DMS153 (cell line): ENCODE measurements at regions not wholly inside any gene's neighbourhood (a gene's known extent, or its start where the extent isn't known, plus 50 kb on each side); places are given as distances from the start of the nearest gene placed in this dataset.

Source experiments
- DNase-seq: peaks from one replicate; lab custom pipeline; 2025; lab: John Stamatoyannopoulos, UW

- DNase-seq = no peak
Measured at GRCh38 chr11:134515081-134515960, 103.3 kb upstream of the B3GAT1 start.

GRCh38 chr11:134514354-134514951 lies 102.4 kb upstream of the B3GAT1 start:
- DNase-seq = no peak

GRCh38 chr11:134513585-134514120 lies 101.6 kb upstream of the B3GAT1 start:
- DNase-seq = no peak

- no peak for DNase-seq
Measured at GRCh38 chr11:134512571-134513538, 100.8 kb upstream of the B3GAT1 start.

GRCh38 chr11:134512061-134512460 lies 100.0 kb upstream of the B3GAT1 start:
- DNase-seq = no peak

GRCh38 chr11:134511255-134511654 lies 99.2 kb upstream of the B3GAT1 start:
- DNase-seq = no peak

GRCh38 chr11:134510233-134511040 lies 98.4 kb upstream of the B3GAT1 start:
- no peak for DNase-seq

- no peak for DNase-seq
Measured at GRCh38 chr11:134509381-134510232, 97.6 kb upstream of the B3GAT1 start.

GRCh38 chr11:134508219-134508990 lies 96.4 kb upstream of the B3GAT1 start:
- DNase-seq = no peak

GRCh38 chr11:134506046-134506445 lies 94.0 kb upstream of the B3GAT1 start:
- no peak for DNase-seq

GRCh38 chr11:134505125-134505524 lies 93.1 kb upstream of the B3GAT1 start:
- no peak for DNase-seq

GRCh38 chr11:134504146-134504905 lies 92.3 kb upstream of the B3GAT1 start:
- peak; percentile 25 for DNase-seq

- DNase-seq = no peak
Measured at GRCh38 chr11:134503596-134503995, 91.6 kb upstream of the B3GAT1 start.

GRCh38 chr11:134503100-134503499 lies 91.1 kb upstream of the B3GAT1 start:
- DNase-seq = no peak

GRCh38 chr11:134502153-134502550 lies 90.1 kb upstream of the B3GAT1 start:
- DNase-seq = no peak

- DNase-seq = no peak
Measured at GRCh38 chr11:134501406-134502152, 89.5 kb upstream of the B3GAT1 start.

- no peak for DNase-seq
Measured at GRCh38 chr11:134500621-134501020, 88.6 kb upstream of the B3GAT1 start.

- DNase-seq = no peak
Measured at GRCh38 chr11:134499990-134500389, 87.9 kb upstream of the B3GAT1 start.
